Activated naive CD4-positive, alpha-beta T cell treated with anti-CD3 and anti-CD28 coated beads for 36 hours (primary cell): ENCODE measurements at regions not wholly inside any gene's neighbourhood (a gene's known extent, or its start where the extent isn't known, plus 50 kb on each side); places are given as distances from the start of the nearest gene placed in this dataset.
"Not testable (repeated sequence)": the region's sequence is repeated elsewhere in the genome, so short reads cannot be mapped to it uniquely, and the experiment has no call there.

Experiments used
- CTCF ChIA-PET: fragments of 350-600 bp; sonication (Branson Sonifier 250); formaldehyde crosslinking; loops from one replicate; lab custom pipeline; 2021; ENCODE audit warnings: antibody characterized with exemption; lab: Charles Lee
- DNase-seq: peaks from one replicate; pipeline ENCODE4 v3.0.0-alpha.2; 2020
- H3K27ac Mint-ChIP-seq: one replicate; pipeline ENCODE4 v1.8.0; 2021; ENCODE audit warnings: mild to moderate bottlenecking, mixed read lengths
- H3K27me3 Mint-ChIP-seq: one replicate; pipeline ENCODE4 v1.8.0; 2021; ENCODE audit warnings: low read depth, mixed read lengths
- H3K36me3 Mint-ChIP-seq: one replicate; pipeline ENCODE4 v1.8.0; 2021; ENCODE audit warnings: low read depth, mixed read lengths
- H3K4me1 Mint-ChIP-seq: one replicate; pipeline ENCODE4 v1.8.0; 2021; ENCODE audit warnings: low read depth, mixed read lengths
- H3K4me3 Mint-ChIP-seq: one replicate; pipeline ENCODE4 v1.8.0; 2021; ENCODE audit warnings: mild to moderate bottlenecking, moderate library complexity, mixed read lengths
- H3K9me3 Mint-ChIP-seq: one replicate; pipeline ENCODE4 v1.8.0; 2021; ENCODE audit warnings: mixed read lengths
- intact Hi-C: fragments of 100-400 bp; cut with micrococcal nuclease; formaldehyde crosslinking; loops from one replicate; pipeline ENCODE4 v1.15.1; 2023

- H3K9me3 Mint-ChIP-seq, intact Hi-C loops, H3K4me1 Mint-ChIP-seq, DNase-seq, H3K27ac Mint-ChIP-seq, H3K27me3 Mint-ChIP-seq, H3K36me3 Mint-ChIP-seq, CTCF ChIA-PET, H3K4me3 Mint-ChIP-seq: not testable (repeated sequence)
These were observed 177.7 kb downstream of the OR4F29 start for GRCh38 chr1:273772-274171.

- H3K4me3 Mint-ChIP-seq, intact Hi-C loops, H3K36me3 Mint-ChIP-seq, H3K27ac Mint-ChIP-seq, CTCF ChIA-PET, H3K27me3 Mint-ChIP-seq, H3K9me3 Mint-ChIP-seq, H3K4me1 Mint-ChIP-seq: not testable (repeated sequence)
- DNase-seq, result peak; percentile 87
These were observed 183.7 kb downstream of the OR4F29 start for GRCh38 chr1:267815-268214.
